ENCODE measurements at regions not wholly inside any gene's neighbourhood (a gene's known extent, or its start where the extent isn't known, plus 50 kb on each side); places are given as distances from the start of the nearest gene placed in this dataset.

DNA sequence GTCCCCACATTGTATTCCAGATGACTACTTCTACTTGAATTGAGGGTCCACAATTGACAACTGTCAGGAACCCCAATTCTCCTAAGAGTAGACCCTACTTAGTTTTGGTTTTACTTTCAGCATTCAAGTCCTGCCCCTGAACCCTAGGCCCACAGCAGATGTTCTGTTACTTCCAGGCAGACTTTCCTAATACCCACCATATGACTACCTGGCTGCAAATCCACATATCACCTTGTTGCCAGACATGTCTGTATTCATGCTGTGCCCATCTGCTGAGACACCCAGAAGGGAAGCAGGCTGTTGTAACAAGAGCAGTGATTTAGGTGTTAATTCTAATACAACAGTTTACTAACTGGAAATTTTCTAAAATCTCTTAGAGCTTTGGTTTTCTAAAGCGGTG lies 235.1 kb upstream of the CCDC54 start:
- intact Hi-C loops (cut with DNase I; ENCODE audit: low total_unique reads), result no loop called here
- 79 to 89% methylated on average over 1 of the region's 1 CpG for WGBS, 2 donors
- DNase-seq (ENCODE audit: low spot score in 2 of 2), result no peak
- TF ChIP-seq CTCF (IDR thresholded peaks at IDR 0.05) (no peak), POLR2A (IDR thresholded peaks at IDR 0.05) (no peak)
- no peak overlapping the region for H3K4me3 ChIP-seq (ENCODE audit: low read depth, poor library complexity, severe bottlenecking)

GRCh38 chr3:107142786-107143575 lies 234.3 kb upstream of the CCDC54 start:
- TF ChIP-seq CTCF (IDR thresholded peaks at IDR 0.05), result no peak
- no peak for TF ChIP-seq POLR2A (IDR thresholded peaks at IDR 0.05)
- DNase-seq (ENCODE audit: low spot score in 2 of 2), result no peak
- no peak overlapping the region for H3K4me3 ChIP-seq (ENCODE audit: low read depth, poor library complexity, severe bottlenecking)
- intact Hi-C loops (cut with DNase I; ENCODE audit: low total_unique reads), result no loop called here
- WGBS, 2 donors, result 37 to 40% methylated on average over 4 of the region's 4 CpGs

DNA sequence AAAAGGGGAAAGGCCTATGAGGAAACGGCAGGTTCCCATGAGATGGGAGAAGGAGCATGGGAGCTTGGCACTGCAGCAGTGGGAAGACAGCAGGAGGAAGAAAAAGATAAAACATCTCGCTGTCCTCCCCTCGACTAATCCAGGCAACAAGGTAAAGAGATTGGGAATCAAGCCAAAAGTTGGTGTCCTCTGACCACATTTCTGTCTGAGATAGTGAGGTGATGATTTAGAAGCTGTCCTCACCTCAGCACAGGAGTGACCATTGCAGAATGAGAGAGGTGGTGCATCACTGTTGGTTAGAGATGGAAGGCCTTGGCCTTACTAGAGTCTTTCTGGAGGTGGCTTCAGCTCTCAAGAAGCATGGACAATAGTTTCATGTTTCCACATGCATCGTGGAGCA lies 226.6 kb upstream of the CCDC54 start:
- 89 to 94% methylated on average over 4 of the region's 4 CpGs for WGBS, 2 donors
- no peak for TF ChIP-seq POLR2A (IDR thresholded peaks at IDR 0.05)
- no peak for TF ChIP-seq CTCF (IDR thresholded peaks at IDR 0.05)
- intact Hi-C loops (cut with DNase I; ENCODE audit: low total_unique reads), result no loop called here

GRCh38 chr3:107153981-107154380 lies 223.3 kb upstream of the CCDC54 start:
- WGBS, 2 donors, result 77 to 88% methylated on average over 4 of the region's 4 CpGs
- intact Hi-C loops (cut with DNase I; ENCODE audit: low total_unique reads), result no loop called here
- no peak for TF ChIP-seq POLR2A (IDR thresholded peaks at IDR 0.05)
- TF ChIP-seq CTCF (IDR thresholded peaks at IDR 0.05), result no peak
- DNase-seq (ENCODE audit: low spot score in 2 of 2), result no peak
- no peak overlapping the region for H3K4me3 ChIP-seq (ENCODE audit: low read depth, poor library complexity, severe bottlenecking)

More for the DNA sequence above, 226.6 kb upstream of the CCDC54 start:
- no peak for DNase-seq (ENCODE audit: low spot score in 2 of 2)
- H3K4me3 ChIP-seq (ENCODE audit: low read depth, poor library complexity, severe bottlenecking), result no peak overlapping the region

GRCh38 chr3:107172411-107172810 lies 204.8 kb upstream of the CCDC54 start:
- no peak overlapping the region for H3K4me3 ChIP-seq (ENCODE audit: low read depth, poor library complexity, severe bottlenecking)
- TF ChIP-seq POLR2A (IDR thresholded peaks at IDR 0.05) (no peak), CTCF (IDR thresholded peaks at IDR 0.05) (no peak)
- no peak for DNase-seq (ENCODE audit: low spot score in 2 of 2)
- 88 to 91% methylated on average over 1 of the region's 1 CpG for WGBS, 2 donors
- intact Hi-C loops (cut with DNase I; ENCODE audit: low total_unique reads), result no loop called here

GRCh38 chr3:107184375-107184774 lies 192.9 kb upstream of the CCDC54 start:
- TF ChIP-seq CTCF (IDR thresholded peaks at IDR 0.05), result no peak
- no peak for TF ChIP-seq POLR2A (IDR thresholded peaks at IDR 0.05)
- intact Hi-C loops (cut with DNase I; ENCODE audit: low total_unique reads), result no loop called here
- no peak overlapping the region for H3K4me3 ChIP-seq (ENCODE audit: low read depth, poor library complexity, severe bottlenecking)
- no peak for DNase-seq (ENCODE audit: low spot score in 2 of 2)
- 94% methylated on average over 2 of the region's 2 CpGs for WGBS, 2 donors
